HG03460 (cell line): ENCODE measurements at regions not wholly inside any gene's neighbourhood (a gene's known extent, or its start where the extent isn't known, plus 50 kb on each side); places are given as distances from the start of the nearest gene placed in this dataset.

Experiments
- ATAC-seq: cut with Tn5 transposase; IDR thresholded peaks from one replicate; pipeline ENCODE4 v1.9.1; 2021; ENCODE audit not compliant: unreplicated experiment

GRCh38 chr3:89625945-89626344, 518.5 kb downstream of the EPHA3 start:
- no peak for ATAC-seq

- ATAC-seq = no peak
These were observed 521.6 kb downstream of the EPHA3 start for GRCh38 chr3:89628856-89629670.

- no peak for ATAC-seq
These were observed 527.7 kb downstream of the EPHA3 start for GRCh38 chr3:89635137-89635536.

GRCh38 chr3:89644716-89645115, 537.3 kb downstream of the EPHA3 start:
- no peak for ATAC-seq

GRCh38 chr3:89649431-89649830, 542.0 kb downstream of the EPHA3 start:
- ATAC-seq = no peak

DNA sequence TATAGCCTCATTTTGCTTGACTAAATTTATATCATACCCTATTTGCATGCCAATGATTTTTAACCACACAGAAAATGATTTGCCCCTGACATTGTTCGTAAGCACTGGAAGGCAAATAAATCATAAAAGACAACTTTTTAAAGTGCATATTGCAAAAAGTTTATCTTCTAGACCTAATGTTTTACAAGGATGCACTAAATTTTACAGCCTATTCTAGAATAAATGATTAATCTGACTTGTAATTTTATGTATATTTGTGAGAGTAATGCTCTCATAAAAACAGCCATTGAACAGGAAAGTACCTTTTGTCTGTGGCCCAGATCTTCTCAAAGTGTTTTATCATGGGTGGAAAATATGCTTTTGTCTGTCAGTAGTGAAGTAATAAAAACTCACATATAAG, 546.6 kb downstream of the EPHA3 start:
- ATAC-seq = no peak

- no peak for ATAC-seq
These were observed 549.0 kb downstream of the EPHA3 start for GRCh38 chr3:89656388-89656787.

- ATAC-seq = no peak
These were observed 572.3 kb downstream of the EPHA3 start for GRCh38 chr3:89679686-89680085.

DNA sequence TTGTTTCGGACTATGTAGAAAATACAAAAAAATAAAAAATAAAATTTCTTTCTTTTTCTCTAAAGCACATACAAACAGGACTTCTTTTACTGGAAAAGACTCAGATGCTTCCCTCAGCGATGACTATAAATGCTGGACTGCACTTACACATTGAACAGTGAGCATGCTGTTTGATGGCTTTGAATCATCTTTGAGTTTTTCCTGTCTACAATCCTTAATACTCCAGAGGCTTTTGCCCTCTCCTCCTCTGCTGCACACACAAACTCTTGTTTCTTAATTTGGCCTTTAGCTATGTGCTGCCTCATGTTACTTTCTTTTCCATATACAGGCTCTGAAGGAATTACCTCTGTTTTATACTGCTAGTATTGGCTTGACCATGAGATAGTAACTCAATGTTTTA, 575.1 kb downstream of the EPHA3 start:
- no peak for ATAC-seq

DNA sequence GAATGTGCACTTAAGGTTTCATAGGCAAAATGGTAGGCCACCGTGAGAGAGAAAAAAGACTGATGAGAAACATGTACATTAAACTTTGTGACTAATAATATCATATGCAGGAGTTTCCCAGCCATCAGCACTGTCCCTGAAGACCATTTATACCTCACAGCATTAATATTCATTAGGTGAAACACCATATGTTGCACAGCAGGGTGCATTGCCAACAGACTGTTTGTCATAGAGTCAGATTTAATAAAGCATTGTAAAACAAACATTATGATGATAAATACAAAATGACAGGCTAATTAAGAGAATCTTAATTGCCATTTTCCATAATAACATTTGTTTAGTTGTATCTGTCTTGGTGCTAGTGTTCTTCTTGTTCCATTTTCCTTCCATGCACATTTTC, 578.3 kb downstream of the EPHA3 start:
- no peak for ATAC-seq

DNA sequence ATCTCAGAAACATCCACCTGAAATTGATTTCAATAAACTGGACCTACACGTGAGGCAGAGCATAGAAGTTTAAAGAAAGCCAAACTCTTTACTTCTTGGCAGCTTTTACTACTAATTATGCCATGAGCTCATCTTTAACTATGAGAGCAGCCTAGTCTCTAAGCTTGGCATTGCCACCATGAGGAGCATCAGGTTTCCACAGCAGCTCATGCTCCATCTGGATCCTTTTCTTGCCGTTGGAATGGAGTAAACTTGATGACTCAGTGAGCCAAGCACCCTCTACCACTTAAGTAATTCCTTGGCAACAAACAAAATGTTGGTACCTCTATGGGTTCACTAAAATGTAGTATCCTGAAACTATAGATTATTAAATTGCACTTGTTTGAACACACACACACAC, 583.2 kb downstream of the EPHA3 start:
- no peak for ATAC-seq

- ATAC-seq = no peak
These were observed 585.2 kb downstream of the EPHA3 start for GRCh38 chr3:89692601-89693000.

GRCh38 chr3:89697321-89697916, 590.0 kb downstream of the EPHA3 start:
- no peak for ATAC-seq

GRCh38 chr3:89698208-89698830, 590.9 kb downstream of the EPHA3 start:
- ATAC-seq = no peak

- no peak for ATAC-seq
These were observed 591.8 kb downstream of the EPHA3 start for GRCh38 chr3:89699229-89699628.

- ATAC-seq = no peak
These were observed 592.4 kb downstream of the EPHA3 start for GRCh38 chr3:89699771-89700170.

DNA sequence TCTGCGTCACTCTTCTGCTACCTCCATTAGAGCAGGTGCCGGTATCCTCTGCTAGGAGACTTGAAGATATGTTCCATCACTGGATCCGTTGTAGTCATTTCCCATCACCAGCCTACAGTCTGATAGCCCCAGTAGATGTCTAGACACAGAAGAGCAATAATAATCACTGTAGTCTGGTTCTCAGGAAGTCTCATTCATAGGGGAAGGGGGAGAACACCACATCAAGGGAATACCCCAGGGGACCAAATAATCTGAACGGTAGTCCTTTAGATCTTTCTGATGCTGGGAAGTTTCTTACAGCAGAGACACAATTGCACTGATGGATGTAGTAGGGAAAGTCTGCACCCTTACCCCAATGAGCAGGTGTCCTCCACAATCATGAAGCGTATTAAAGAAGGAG, 595.0 kb downstream of the EPHA3 start:
- no peak for ATAC-seq

DNA sequence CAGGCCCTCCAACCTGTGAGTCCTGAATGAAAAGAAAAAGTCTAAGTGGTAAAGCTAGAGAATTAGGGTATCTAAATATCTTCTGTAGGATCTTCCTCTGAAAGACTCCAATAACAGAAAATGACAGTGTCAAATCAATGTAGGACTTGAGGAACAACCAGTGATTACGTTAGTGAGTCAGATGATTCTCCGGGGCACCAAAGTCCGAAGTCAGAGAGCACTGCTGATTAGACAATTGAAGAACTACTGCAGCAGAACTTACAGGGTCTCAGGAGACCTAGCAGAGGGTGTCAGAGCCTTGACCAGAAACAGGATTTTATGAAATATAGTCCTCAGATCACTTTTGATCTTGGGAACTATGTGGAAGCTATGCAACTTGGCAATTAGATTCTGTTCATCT, 605.8 kb downstream of the EPHA3 start:
- no peak for ATAC-seq

- ATAC-seq = no peak
These were observed 606.8 kb downstream of the EPHA3 start for GRCh38 chr3:89714237-89714636.

GRCh38 chr3:89740080-89740880, 632.9 kb downstream of the EPHA3 start:
- no peak for ATAC-seq

- no peak for ATAC-seq
These were observed 633.4 kb downstream of the EPHA3 start for GRCh38 chr3:89740881-89741177.

DNA sequence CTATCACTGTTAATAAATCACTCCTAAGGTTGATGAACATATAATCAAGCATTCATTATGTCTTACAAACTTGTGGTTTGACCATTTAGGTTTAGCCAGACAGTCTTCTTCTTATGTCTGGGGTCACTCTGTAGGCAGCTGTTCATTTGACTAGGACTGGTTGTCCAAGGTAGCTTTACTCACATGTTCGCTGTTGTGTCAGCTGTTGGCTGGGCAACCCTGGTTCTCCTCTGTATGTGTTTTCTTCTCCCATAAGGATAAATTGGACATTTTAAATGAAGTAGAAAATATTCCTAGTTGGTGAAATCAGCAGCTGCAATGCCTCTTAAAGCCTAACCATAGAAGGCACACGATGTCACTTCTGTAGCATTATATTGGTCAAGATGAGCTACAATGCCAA, 635.1 kb downstream of the EPHA3 start:
- ATAC-seq = no peak
